RWPE1 (cell line): ENCODE measurements at regions not wholly inside any gene's neighbourhood (a gene's known extent, or its start where the extent isn't known, plus 50 kb on each side); places are given as distances from the start of the nearest gene placed in this dataset.

Source experiments
- CTCF ChIA-PET: fragments of 350-600 bp; sonication (Branson Sonifier 250); formaldehyde crosslinking; extraction: SDS; loops from one replicate; lab custom pipeline; 2021; lab: Yijun Ruan, JAX
- POLR2A ChIA-PET: fragments of 400-600 bp; formaldehyde crosslinking; extraction: SDS; loops from one replicate; lab custom pipeline; 2020; ENCODE audit warnings: antibody characterized with exemption; ENCODE audit not compliant: low non-redundant PET; lab: Yijun Ruan, JAX
- DNase-seq: peaks from one replicate; pipeline ENCODE4 v3.0.0; 2012; ENCODE audit warnings: low spot score
- H3K27ac ChIP-seq: fragments of 450-650 bp; 2 replicates; pipeline ENCODE4 v1.5.1; 2017
- CTCF ChIP-seq: fragments of 450-650 bp; conservative IDR thresholded peaks from 2 replicates; pipeline ENCODE4 v1.5.1; 2017; ENCODE audit warnings: low read depth, mild to moderate bottlenecking

- peak; percentile 90 for DNase-seq
- POLR2A ChIA-PET: no interaction called here
- H3K27ac ChIP-seq: no peak overlapping the region
- CTCF ChIA-PET: interaction anchor here (0.6 to 1.1 kb wide), 2 partner anchors 18 to 243 kb away, joined by 3 to 4 read pairs; no protein-coding TSS in a partner anchor
- TF ChIP-seq CTCF: no peak
Measured at GRCh38 chr5:57816108-57816507, 333.5 kb upstream of the ACTBL2 start.

DNA sequence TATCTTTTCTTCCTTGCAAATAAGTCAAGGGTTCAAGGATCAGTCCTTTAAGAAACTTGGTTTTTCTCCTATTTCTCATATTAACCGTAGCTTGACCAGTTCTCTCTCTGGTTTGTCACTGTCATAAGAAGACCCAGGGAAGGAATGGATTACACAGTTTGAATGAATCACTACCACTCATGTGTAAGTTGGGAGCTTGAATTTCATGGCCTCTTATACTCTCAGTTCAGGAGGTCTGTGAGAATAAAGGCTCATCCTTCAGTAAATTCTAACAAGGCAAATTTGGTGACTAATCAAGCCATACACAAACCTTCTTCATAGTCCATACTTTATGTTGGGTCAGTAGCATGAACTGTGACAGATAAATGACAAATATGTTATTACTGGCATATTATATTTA is 323.1 kb upstream of the ACTBL2 start:
- no peak for TF ChIP-seq CTCF
- H3K27ac ChIP-seq: no peak overlapping the region
- CTCF ChIA-PET: interaction anchor here (0.5 to 1.0 kb wide), 3 partner anchors 17 to 221 kb away, joined by 3 to 5 read pairs (median 4); no protein-coding TSS in a partner anchor
- POLR2A ChIA-PET: no interaction called here
- no peak for DNase-seq

- ChIA-PET POLR2A (no interaction called here), CTCF (interaction anchor here (0.6 to 1.0 kb wide), 2 partner anchors 16 to 222 kb away, joined by 3 to 4 read pairs; no protein-coding TSS in a partner anchor)
- no peak overlapping the region for H3K27ac ChIP-seq
- TF ChIP-seq CTCF: no peak
- DNase-seq: no peak
Measured at GRCh38 chr5:57805170-57805569, 322.6 kb upstream of the ACTBL2 start.

- no peak overlapping the region for H3K27ac ChIP-seq
- CTCF ChIA-PET: no interaction called here
- no peak for DNase-seq
Measured at GRCh38 chr5:57804505-57804904, 321.9 kb upstream of the ACTBL2 start.

DNA sequence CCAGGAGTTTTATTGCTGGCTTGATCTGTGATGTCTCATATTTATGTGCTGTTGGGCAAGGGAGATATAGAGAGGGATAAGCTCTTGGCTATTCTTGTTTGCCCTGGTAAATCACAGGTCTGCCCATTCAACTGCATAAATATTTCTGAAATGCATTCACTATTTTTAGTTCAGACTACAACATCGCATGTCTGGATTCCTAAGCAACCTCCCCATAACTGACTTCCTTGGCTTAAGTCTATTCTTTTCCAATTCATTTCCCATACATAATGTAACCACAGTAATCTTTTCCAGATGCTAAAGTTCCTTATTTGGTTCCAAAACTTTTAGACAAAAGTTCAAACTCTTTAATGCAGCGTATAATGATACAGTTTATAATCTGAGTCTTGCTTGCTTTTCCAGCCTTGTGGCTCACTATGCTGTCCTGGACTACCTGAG is 321.4 kb upstream of the ACTBL2 start:
- ChIA-PET CTCF (no interaction called here), POLR2A (no interaction called here)
- TF ChIP-seq CTCF: no peak
- no peak overlapping the region for H3K27ac ChIP-seq
- DNase-seq: no peak

More at GRCh38 chr5:57804505-57804904, 321.9 kb upstream of the ACTBL2 start:
- POLR2A ChIA-PET: no interaction called here
- no peak for TF ChIP-seq CTCF

DNA sequence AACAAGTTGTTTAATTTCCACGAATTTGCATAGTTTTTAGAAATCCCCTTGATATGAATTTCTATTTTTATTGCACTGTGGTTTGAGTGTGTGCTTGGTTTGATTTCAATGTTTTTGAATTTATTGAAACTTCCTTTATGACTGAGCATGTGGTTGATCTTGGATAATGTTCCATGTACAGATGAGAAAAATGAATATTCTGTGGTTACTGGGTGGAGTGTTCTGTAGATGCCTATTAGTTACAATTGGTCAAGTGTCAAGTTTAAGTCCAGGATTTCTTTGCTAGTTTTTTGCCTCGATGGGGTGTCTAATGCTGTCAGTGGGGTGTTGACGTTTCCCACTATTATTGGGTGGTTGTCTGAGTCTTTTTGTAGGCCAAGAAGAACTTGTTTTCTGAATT is 319.5 kb upstream of the ACTBL2 start:
- no peak overlapping the region for H3K27ac ChIP-seq
- ChIA-PET POLR2A (no interaction called here), CTCF (interaction anchor here (0.7 kb wide), 1 partner anchor 9 kb away, joined by 9 read pairs; no protein-coding TSS in a partner anchor)
- no peak for TF ChIP-seq CTCF
- no peak for DNase-seq
